ENCODE measurements at regions not wholly inside any gene's neighbourhood (a gene's known extent, or its start where the extent isn't known, plus 50 kb on each side); places are given as distances from the start of the nearest gene placed in this dataset.

- Histone ChIP-seq H3K36me3 (ENCODE audit: control insufficient read depth, insufficient read depth, low read length) (no peaks in the 10 kb centered on the region), H3K27me3 (ENCODE audit: control insufficient read depth, insufficient read depth, low read length) (no peaks in the 10 kb centered on the region), H3K4me3 (ENCODE audit: low read depth, low read length) (no peak overlapping the region)
- no peak for TF ChIP-seq CTCF (IDR thresholded peaks at IDR 0.05; ENCODE audit: insufficient read depth, low read length, severe bottlenecking)
- no peak for FAIRE-seq
- no peak for DNase-seq (ENCODE audit: low read depth)
These were observed 95.6 kb downstream of the C16orf95 start for GRCh38 chr16:87221633-87222032.

- H3K36me3 ChIP-seq (ENCODE audit: control insufficient read depth, insufficient read depth, low read length) = no peaks in the 10 kb centered on the region
These were observed 94.9 kb downstream of the C16orf95 start for GRCh38 chr16:87222335-87222734.

DNA sequence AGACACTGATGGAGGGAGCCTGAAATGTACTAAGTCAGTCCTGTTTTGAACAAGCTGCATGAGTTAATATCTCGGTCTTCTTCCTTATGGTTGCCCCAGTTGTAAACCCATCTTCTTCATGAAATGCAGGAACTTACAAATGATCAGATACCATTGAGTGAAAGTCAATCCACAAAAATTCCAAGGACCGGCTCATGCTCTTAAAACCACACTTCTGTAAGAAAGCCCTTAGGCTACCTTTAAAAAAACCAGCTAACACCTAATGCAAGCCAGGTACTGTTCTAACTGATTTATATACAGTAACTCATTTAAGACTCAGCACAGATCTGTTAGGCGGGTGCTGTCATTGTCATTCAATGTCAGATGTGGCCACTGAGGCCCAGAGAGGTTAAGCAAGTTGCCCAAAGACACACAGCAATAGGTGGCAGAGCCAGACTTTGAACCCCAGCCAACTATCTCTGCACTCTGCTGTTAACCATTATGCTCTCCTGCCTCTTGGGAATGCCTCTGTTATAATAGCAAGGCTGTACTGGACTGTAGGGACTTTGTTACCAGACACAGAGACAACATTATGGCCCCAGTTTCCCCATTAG lies 93.4 kb downstream of the C16orf95 start:
- Histone ChIP-seq H3K27me3 (ENCODE audit: control insufficient read depth, insufficient read depth, low read length) (no peaks in the 10 kb centered on the region), H3K36me3 (ENCODE audit: control insufficient read depth, insufficient read depth, low read length) (no peaks in the 10 kb centered on the region), H3K4me3 (ENCODE audit: low read depth, low read length) (no peak overlapping the region)
- TF ChIP-seq CTCF (IDR thresholded peaks at IDR 0.05; ENCODE audit: insufficient read depth, low read length, severe bottlenecking) = no peak
- DNase-seq (ENCODE audit: low read depth) (no peak), FAIRE-seq (no peak)

More at GRCh38 chr16:87222335-87222734, 94.9 kb downstream of the C16orf95 start:
- DNase-seq (ENCODE audit: low read depth) = no peak
- no peaks in the 10 kb centered on the region for H3K27me3 ChIP-seq (ENCODE audit: control insufficient read depth, insufficient read depth, low read length)
- TF ChIP-seq CTCF (IDR thresholded peaks at IDR 0.05; ENCODE audit: insufficient read depth, low read length, severe bottlenecking) = no peak
- FAIRE-seq = no peak
- H3K4me3 ChIP-seq (ENCODE audit: low read depth, low read length) = no peak overlapping the region

GRCh38 chr16:87226926-87227295 lies 90.3 kb downstream of the C16orf95 start:
- DNase-seq (ENCODE audit: low read depth) = no peak
- Histone ChIP-seq H3K27me3 (ENCODE audit: control insufficient read depth, insufficient read depth, low read length) (no peaks in the 10 kb centered on the region), H3K4me3 (ENCODE audit: low read depth, low read length) (no peak overlapping the region), H3K36me3 (ENCODE audit: control insufficient read depth, insufficient read depth, low read length) (no peaks in the 10 kb centered on the region)
- FAIRE-seq = no peak
- no peak for TF ChIP-seq CTCF (IDR thresholded peaks at IDR 0.05; ENCODE audit: insufficient read depth, low read length, severe bottlenecking)

GRCh38 chr16:87227296-87227951 lies 89.8 kb downstream of the C16orf95 start:
- FAIRE-seq (no peak), DNase-seq (ENCODE audit: low read depth) (no peak)
- no peaks in the 10 kb centered on the region for H3K36me3 ChIP-seq (ENCODE audit: control insufficient read depth, insufficient read depth, low read length)
- no peak overlapping the region for H3K4me3 ChIP-seq (ENCODE audit: low read depth, low read length)
- TF ChIP-seq CTCF (IDR thresholded peaks at IDR 0.05; ENCODE audit: insufficient read depth, low read length, severe bottlenecking) = no peak
- H3K27me3 ChIP-seq (ENCODE audit: control insufficient read depth, insufficient read depth, low read length) = no peaks in the 10 kb centered on the region

- DNase-seq (ENCODE audit: low read depth) = no peak
- no peak for FAIRE-seq
- Histone ChIP-seq H3K36me3 (ENCODE audit: control insufficient read depth, insufficient read depth, low read length) (no peaks in the 10 kb centered on the region), H3K4me3 (ENCODE audit: low read depth, low read length) (no peak overlapping the region), H3K27me3 (ENCODE audit: control insufficient read depth, insufficient read depth, low read length) (no peaks in the 10 kb centered on the region)
- TF ChIP-seq CTCF (IDR thresholded peaks at IDR 0.05; ENCODE audit: insufficient read depth, low read length, severe bottlenecking) = no peak
These were observed 88.8 kb downstream of the C16orf95 start for GRCh38 chr16:87228363-87228762.

Measured in bronchial epithelial cell (primary cell).